ENCODE measurements at regions not wholly inside any gene's neighbourhood (a gene's known extent, or its start where the extent isn't known, plus 50 kb on each side); places are given as distances from the start of the nearest gene placed in this dataset.
A peak's percentile ranks its signal among the peaks of the same experiment; 100 is the strongest.
"Not testable (repeated sequence)": the region's sequence is repeated elsewhere in the genome, so short reads cannot be mapped to it uniquely, and the experiment has no call there.

DNA sequence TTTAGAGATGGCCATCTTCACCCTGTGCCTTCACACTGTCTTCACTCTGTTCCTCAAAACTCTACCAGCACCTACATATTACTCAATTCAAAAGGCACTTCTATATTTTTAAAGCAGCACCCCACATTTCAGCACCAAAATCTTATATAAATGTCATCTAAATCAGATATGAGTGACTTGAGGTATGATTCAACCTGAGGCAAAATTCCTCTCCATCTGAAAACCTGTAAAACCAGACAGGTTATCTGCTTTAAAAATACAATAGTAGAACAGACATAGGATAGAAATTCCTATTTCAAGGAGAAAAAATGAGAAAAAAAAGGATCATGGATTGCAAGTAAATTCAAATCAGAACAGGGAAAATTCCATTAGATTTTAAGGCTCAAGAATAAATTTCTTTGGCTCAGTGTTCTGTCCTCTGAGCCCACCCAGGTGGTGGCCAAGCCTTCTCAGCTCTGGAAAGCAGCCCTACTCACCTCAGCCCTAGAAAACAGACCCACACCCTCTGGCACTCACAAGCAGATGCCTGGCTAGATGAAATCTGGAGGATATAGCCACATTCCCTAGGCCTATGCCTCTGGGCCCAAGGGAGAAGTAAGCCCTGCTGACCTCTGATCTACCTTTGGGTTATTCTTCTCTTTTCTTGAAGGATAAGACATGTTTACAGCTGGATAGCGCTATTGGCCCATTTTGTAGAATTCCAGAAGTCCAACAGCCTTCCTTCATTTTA lies 211.1 kb upstream of the XIST start:
- no peak for DNase-seq

DNA sequence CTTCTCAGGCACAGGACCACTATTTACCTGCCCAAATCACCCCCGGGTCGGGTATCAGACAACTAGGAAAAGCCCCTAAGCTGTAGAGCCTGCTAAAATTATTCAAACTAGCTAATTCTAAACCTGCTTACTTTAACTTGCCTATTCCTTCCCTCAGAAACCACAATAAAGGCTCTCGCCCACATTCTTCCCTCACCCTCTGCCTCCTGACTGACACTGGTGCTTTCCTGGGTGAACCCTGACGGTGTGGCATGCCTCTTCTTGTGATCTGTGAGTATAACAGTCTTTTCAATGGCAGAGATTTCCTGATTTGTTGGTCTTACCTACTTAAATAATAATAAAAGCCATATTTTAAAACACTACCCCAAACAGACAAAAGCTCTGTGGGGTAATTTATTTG lies 209.4 kb upstream of the XIST start:
- DNase-seq: no peak

DNA sequence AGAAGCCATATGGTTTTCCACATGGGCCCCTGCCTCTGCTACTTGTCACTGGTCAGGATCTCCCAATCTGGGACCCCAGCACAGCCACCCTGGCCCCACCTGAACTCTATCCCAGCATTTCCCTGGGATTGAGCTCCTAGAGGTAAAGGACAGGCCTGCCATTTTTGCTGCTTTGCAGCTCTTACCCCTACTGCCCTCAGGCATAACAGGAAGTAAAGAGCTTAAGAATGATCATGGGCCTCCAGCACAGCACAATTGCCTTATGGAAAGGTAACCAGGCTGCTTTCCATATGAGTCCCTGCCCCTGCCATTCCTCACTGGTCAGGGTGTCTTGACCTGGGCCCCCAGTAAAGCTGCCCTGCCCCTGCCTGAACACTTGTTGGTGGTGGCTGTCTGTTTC lies 196.6 kb upstream of the XIST start:
- DNase-seq: no peak

DNA sequence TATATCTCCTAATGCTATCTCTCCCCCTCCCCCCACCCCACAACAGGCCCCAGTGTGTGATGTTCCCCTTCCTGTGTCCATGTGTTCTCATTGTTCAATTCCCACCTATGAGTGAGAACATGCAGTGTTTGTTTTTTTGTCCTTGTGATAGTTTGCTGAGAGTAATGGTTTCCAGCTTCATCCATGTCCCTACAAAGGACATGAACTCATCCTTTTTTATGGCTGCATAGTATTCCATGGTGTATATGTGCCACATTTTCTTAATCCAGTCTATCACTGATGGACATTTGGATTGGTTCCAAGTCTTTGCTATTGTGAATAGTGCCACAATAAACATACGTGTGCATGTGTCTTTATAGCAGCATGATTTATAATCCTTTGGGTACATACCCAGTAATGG lies 181.6 kb upstream of the XIST start:
- not testable (repeated sequence) for DNase-seq

DNA sequence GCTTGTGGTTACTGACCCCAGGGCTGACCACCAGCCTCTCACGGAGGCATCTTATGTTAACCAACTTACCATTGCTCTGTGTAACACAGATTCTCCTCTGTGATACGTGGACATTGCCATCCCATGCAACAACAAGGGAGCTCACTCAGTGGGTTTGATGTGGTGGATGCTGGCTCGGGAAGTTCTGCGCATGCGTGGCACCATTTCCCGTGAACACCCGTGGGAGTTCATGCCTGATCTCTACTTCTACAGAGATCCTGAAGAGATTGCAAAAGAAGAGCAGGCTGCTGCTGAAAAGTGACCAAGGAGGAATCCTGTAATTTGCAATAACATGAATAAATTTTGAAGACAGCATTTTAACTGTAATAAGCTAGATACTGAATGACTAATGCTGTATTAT lies 179.0 kb upstream of the XIST start:
- DNase-seq: not testable (repeated sequence)

DNA sequence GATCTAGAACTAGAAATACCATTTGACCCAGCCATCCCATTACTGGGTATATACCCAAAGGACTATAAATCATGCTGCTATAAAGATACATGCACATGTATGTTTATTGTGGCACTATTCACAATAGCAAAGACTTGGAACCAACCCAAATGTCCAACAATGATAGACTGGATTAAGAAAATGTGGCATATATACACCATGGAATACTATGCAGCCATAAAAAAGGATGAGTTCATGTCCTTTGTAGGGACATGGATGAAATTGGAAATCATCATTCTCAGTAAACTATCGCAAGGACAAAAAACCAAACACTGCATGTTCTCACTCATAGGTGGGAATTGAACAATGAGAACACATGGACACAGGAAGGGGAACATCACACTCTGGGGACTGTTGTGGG lies 178.3 kb upstream of the XIST start:
- not testable (repeated sequence) for DNase-seq

DNA sequence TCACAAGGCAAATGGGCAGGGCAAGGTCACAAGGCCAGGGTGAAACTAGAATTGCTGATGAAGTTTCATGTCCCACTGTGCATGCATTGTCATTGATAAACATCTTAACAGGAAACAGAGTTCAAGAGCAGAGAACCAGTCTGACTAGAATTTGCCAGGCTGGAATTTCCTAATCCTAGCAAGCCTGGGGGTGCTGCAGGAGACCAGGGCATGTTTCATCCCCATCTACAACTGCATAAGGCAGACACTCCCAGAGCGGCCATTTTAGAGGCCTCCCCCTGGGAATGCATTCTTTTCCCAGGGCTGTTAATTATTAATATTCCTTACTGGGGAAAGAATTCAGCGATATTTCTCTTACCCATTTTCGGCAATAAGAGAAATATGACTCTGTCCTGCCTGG lies 172.6 kb upstream of the XIST start:
- not testable (repeated sequence) for DNase-seq

DNA sequence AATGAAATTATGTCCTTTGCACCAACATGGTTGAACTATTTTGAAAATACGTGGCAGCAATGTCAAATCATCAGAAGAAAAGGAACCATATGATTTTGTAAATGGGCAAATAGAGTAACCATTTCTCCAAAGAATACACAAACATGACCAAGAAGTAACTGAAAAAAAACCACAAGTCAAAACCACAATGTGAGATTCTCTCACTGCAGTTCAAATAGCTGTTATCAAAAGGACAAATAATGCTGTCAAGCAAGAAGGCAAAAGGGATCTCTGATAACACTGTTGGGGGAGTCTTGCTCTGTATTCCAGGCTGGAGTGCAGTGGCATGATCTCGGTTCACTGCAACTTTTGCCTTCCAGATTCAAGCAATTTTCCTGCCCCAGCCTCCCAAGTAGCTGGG lies 170.7 kb upstream of the XIST start:
- no peak for DNase-seq

DNA sequence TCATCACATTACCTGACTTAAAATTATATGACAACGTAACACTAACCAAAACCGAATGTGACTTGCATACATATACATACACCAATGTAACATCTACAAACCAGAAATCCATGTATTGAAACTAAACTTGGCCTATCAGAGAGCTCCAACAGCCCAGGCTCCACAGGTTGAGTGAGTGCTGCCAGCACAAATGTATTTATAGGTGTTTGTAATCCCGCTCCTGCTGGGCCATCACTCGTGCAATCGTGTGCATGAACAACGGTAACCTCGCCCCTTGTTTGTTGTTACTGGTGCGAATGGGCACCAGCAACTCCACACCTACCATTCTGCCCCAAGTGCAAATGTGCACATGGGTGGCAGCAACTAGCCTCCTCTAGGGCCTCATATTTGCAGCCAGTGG lies 165.7 kb upstream of the XIST start:
- no peak for DNase-seq

DNA sequence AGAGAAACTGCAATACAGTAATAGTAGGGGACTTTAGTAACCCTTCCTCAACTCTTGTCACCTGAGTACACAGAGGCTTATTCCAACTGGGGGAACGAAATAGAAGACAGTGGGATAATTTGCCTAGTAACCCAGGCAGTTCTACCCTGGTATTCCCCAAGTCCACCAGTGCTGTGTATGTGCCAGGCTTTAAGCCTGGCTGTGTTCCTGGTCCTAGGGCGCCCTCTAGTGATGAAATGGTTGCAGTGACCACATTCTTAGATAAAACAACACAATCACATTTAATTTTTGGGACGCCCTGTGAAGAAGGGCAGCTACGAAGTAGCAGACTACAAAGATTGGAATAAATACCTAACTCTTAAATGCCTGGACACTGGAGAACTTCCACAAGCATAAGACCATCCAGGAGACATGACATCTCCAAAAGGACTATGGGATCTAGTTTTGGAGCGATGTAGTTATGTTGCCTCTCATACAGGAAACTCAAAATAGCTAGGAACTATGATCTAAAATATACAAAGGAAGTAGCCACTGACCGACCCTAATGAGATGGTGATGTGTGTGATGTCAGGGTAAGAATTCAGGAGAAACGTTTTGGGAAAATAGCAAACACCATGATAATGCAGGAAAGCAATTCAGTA lies 163.0 kb upstream of the XIST start:
- peak; percentile 79 for DNase-seq

DNA sequence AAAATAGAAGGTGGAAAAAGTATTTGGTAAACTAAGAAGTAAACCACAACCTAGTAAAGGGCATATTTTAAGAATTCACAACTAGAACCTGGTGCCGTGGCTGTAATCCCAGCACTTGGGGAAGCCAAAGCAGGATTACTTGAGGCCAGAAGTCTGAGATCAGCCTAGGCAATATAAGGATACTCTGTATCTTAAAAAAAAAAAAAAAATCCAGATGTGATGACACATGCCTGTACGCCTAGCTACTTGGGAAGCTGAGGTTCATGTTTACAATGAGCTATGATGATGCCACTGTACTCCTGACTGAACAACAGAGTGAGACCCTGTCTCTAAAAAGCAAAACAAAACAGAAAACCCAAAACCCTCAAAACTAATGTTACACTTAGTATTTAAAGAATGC lies 156.5 kb upstream of the XIST start:
- DNase-seq: no peak

DNA sequence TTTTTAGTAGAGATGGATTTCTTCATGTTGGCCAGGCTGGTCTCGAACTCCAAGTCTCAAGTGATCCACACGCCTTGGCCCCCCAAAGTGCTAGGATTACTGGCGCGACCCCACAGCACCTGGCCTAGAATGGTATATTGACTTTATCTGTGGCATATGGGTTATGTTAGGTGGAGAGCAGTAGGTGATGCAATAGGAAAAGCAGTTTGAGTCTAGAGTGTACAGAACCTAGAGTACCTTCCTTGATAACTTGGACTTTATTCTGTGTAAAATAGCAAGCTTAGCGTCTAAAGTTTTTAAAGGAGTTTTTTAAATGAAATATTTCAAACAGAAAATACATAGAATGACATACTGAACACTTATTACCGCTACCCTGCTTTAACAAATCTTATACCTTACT lies 139.5 kb upstream of the XIST start:
- DNase-seq: no peak

DNA sequence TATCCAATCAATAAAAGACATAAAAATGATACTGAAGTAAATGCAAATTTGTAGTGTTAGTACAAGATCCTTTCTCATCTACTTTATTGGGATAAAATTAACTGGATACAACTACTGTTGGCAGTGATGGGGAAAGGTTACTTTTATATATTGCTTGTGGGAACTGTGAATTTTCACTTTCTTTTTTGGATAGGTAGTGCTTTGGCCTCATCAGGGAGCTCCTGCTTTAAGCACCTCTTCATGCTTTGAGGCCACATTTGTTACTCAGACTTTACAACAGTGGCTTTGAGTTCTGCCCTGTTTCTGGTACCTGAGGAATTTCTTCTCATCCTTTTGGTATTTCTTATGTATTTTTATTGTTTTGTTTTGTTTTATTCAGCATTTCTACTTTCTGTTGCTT lies 134.7 kb upstream of the XIST start:
- no peak for DNase-seq

DNA sequence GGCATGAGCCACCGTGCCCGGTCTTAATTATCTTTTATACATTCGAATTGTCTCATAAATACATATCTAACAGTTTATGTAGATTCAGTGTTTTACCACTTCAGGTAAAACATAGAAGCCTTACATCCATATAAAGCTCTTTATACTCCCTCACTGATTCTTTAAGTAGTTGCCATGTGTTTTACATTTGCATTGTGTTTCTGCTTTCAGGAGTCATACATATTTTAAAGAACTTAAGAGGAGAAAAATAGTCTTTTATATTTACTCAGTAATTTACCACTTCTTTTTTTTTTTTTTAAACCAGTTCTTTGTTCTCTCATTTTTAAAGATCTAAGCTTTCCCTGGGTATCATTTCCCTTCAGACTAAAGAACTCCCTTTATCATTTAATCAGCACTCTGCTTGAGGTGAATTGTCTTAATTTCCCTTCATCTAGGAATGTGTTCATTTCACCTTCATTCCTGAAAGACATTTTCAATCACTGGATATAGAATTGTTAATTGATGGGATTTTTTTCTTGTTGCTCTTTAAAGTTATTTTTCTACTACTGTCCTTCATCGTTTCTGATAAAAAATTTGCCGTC lies 127.1 kb upstream of the XIST start:
- no peak for DNase-seq

DNA sequence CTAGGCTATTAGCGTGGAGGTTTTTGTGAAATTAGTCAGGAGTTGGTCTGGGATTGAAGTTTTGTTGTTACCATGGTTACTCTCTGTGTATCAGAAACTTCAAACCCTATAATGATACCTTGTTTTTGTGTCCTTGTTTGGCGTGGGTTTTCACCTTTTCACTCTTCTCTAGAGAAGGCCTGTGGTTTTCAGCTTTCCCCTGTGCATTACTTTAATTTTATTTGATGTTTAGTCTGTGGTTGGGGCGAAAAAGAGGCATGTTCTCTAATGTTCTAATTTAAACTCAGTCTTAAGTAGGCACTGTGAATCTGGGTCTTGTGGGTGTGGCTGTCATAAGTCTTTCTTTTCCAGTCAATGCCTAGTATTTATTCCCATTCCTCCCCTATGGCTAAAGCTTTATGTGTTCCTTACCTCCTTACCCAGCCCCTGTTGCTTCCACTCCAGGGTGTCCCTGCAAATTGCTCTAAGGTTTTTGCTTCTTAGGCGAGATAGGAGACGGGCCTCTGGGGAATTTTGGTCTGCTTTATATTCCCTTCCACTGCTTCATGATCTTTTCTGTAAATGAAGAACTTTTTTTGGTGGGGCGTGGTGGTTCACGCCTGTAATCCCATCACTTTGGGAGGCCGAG lies 125.1 kb upstream of the XIST start:
- no peak for DNase-seq

DNA sequence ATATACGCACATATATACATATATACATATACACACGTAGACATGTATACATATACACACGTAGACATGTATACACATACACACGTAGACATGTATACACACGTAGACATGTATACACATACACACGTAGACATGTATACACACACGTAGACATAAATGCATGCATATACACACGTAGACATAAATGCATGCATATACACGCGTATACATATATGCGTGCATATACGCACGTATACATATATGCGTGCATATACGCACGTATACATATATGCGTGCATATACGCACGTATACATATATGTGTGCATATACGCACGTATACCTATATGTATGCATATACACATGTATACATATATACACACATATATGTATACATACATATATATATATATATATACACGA lies 114.9 kb upstream of the XIST start:
- DNase-seq: not testable (repeated sequence)

DNA sequence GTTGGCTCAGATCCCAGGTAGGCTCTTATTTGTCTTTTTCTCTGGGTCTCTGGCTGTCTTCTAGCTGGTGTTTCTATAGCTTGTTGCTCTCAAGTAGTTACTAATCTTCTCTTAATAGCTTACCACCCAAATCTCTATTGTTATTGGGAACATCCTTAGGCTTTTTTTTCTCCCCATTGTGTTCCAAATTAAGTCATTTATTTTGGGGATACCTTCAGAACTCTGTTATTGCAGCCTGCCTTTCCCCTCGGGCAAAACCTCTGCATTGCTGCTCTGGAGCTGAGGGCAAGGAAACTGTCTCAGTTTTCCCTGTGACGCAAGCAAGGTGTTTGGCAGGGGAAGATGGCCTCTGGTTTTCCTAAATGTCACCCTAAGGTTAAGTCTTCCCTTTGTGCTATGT lies 113.3 kb upstream of the XIST start:
- no peak for DNase-seq

DNA sequence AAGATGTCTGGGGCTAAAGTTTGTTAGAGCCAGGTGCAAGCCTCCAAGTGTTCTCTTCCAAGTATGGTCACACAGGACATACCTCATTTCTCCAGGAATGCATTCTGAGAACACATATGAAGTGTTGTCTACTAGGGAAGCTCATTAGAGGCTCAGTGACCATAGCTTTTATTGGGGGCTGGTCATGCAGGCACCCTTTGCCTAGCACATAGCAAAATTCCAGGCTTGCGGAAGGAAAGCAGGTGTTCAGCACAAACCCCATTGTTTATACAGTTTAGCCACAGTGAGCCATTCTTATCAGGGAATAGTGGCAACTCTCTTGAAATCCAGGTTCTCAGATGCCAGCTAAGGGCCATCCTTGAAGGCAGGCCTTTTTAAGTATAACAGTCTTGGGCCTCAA lies 112.1 kb upstream of the XIST start:
- no peak for DNase-seq

DNA sequence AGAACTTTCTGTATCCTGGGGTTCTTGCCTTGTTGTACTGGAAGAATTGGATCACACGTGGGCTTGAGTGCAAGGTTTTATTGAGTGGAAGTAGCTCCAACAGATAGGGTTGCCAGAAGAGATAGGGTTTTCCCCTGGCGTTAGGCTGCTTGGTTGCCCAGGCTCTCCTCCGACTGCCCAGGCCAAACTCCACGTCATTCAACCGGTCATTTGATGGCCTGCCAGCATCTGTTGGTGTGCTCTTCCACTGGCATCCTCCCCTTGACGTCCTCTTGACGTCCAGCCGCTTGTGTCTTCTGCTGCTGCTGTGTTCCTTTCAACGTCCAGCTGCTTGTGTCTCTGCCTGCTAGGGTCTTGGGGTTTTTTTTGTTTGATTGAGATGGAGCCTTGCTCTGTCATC lies 111.2 kb upstream of the XIST start:
- DNase-seq: no peak

DNA sequence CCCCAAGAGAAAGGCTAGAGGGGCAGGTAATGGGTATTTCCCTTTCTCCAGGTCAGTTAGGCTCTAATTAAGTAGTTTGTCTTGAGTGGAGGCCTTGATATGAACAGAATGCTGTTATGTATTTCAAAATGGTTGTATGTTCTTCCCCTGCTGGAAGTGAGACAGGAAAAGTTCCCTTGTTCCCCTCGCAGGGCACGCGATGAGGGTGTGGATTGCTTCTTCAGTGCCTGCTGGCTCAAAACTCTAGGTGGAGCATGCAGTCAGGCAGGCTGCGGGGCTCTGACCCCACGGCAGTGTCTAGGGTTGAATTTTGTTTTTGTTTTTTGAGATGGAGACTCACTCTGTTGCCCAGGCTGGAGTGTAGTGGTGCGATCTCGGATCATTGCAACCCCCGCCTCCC lies 110.4 kb upstream of the XIST start:
- DNase-seq: no peak

DNA sequence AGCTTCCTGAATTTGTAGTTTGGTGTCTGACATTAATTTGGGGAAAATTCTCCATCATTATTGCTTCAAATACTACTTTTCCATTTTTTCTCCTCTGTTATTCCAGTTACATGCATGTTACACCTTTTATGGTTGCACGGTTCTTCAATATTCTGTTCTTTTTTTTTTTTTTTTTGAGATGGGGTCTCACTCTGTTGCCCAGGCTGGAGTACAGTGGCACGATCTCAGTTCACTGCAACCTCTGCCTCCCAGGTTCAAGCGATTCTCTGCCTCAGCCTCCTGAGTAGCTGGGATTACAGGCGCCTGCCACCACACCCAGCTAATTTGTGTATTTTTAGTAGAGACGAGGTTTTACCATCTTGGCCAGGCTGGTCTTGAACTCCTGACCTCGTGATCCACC lies 109.4 kb upstream of the XIST start:
- not testable (repeated sequence) for DNase-seq

DNA sequence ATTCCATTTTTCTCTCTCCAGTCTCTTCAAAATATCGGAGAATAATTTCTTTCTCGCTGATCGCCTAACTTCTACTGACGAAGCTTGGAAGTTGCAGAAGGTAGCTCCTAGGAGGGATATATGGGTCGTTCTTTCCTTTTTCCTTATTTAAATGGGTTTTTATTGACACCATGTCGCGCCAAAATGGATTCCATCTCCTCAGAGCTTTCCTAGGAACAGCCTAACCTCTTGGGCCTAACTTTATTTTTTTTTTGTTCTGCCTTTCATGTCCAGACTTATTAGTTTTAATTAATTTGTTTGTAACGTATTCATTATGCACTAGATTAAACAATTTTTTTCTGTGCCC lies 92.0 kb upstream of the XIST start:
- no peak for DNase-seq

DNA sequence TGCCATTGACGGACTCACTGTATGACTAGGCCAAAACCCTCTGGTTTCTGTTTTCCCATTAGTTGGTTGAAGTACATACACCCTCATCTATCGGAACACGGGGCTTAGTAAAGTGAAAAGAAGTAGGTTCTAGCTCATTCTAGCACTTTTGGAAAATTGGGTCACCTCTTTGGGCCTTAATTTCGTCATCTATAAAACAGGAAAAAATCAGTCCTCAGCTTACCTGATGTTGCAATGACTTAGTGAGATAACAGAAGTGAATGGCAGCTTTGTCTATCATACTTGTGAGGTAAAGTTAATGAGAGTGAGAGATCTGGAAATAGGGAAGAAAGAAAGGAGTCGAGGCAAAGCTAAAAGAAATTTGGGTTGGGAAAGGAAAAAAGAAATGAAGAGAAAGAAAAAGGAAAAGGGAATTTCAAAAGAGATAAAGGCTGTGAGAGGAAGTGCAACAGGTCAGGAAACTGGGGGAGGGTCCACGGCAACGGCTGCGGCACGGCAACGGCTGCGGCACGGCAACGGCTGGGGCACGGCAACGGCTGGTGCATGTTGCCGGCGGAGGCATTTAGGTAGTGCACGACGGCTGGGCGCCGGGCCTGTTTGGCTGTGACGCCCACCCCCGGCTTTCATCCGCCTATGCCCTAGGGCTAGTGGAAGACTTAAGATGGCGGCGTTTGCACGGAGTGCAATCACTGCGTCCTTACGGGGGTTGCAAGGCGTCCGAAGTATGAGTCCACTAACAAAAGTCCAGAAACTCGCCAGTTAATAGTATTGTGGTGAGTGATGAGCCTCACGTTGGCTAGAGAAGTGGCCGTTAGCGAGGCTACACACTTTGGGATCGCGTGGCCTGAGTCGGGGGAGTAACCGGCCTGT lies 91.4 kb upstream of the XIST start:
- peak; percentile 94 for DNase-seq

All from activated effector memory CD4-positive, alpha-beta T cell treated with anti-CD3 and anti-CD28 coated beads, Interleukin-2, amount 50 U/mL, for 16 hours (primary cell).